ENCODE measurements at regions not wholly inside any gene's neighbourhood (a gene's known extent, or its start where the extent isn't known, plus 50 kb on each side); places are given as distances from the start of the nearest gene placed in this dataset.

- no peak overlapping the region for H3K4me3 Mint-ChIP-seq
- H3K9me3 Mint-ChIP-seq, result no peaks in the 10 kb centered on the region
- peaks cover 43% of the 10 kb centered on the region for H3K4me1 Mint-ChIP-seq
- TF ChIP-seq CTCF (IDR thresholded peaks at IDR 0.05; ENCODE audit: unreplicated experiment in 3 of 3), result no peak
- peak overlapping the region; percentile 22 to 73 (median 37) for H3K27ac Mint-ChIP-seq
- H3K27me3 Mint-ChIP-seq (ENCODE audit: low read depth), result no peaks in the 10 kb centered on the region
- no peaks in the 10 kb centered on the region for H3K36me3 Mint-ChIP-seq (ENCODE audit: low read depth)
Observed at GRCh38 chr1:14511166-14511680, 87.3 kb upstream of the KAZN start.

- no peak for TF ChIP-seq CTCF (IDR thresholded peaks at IDR 0.05; ENCODE audit: unreplicated experiment in 3 of 3)
- Mint-ChIP-seq H3K36me3 (ENCODE audit: low read depth) (no peaks in the 10 kb centered on the region), H3K4me1 (peaks cover 39% of the 10 kb centered on the region), H3K9me3 (no peaks in the 10 kb centered on the region), H3K4me3 (no peak overlapping the region), H3K27me3 (ENCODE audit: low read depth) (no peaks in the 10 kb centered on the region), H3K27ac (peak overlapping the region in 2 of 3 experiments; percentile 12 to 73)
Observed at GRCh38 chr1:14511796-14512585, 86.5 kb upstream of the KAZN start.

- Mint-ChIP-seq H3K27ac (peak overlapping the region in 2 of 3 experiments; percentile 31 to 63), H3K36me3 (ENCODE audit: low read depth) (no peaks in the 10 kb centered on the region), H3K9me3 (no peaks in the 10 kb centered on the region), H3K27me3 (ENCODE audit: low read depth) (no peaks in the 10 kb centered on the region), H3K4me1 (peaks cover 43% of the 10 kb centered on the region), H3K4me3 (no peak overlapping the region)
- TF ChIP-seq CTCF (IDR thresholded peaks at IDR 0.05; ENCODE audit: unreplicated experiment in 3 of 3), result no peak
Observed at GRCh38 chr1:14513111-14513510, 85.4 kb upstream of the KAZN start.

- TF ChIP-seq CTCF (IDR thresholded peaks at IDR 0.05; ENCODE audit: unreplicated experiment in 3 of 3), result no peak
- Mint-ChIP-seq H3K36me3 (ENCODE audit: low read depth) (no peaks in the 10 kb centered on the region), H3K4me3 (no peak overlapping the region), H3K9me3 (no peaks in the 10 kb centered on the region), H3K27me3 (ENCODE audit: low read depth) (no peaks in the 10 kb centered on the region), H3K27ac (no peak overlapping the region), H3K4me1 (peaks cover 54% of the 10 kb centered on the region)
Observed at GRCh38 chr1:14514739-14515138, 83.7 kb upstream of the KAZN start.

- peaks cover 53% of the 10 kb centered on the region for H3K4me1 Mint-ChIP-seq
- H3K4me3 Mint-ChIP-seq, result no peak overlapping the region
- H3K9me3 Mint-ChIP-seq, result no peaks in the 10 kb centered on the region
- H3K36me3 Mint-ChIP-seq (ENCODE audit: low read depth), result no peaks in the 10 kb centered on the region
- no peaks in the 10 kb centered on the region for H3K27me3 Mint-ChIP-seq (ENCODE audit: low read depth)
- TF ChIP-seq CTCF (IDR thresholded peaks at IDR 0.05; ENCODE audit: unreplicated experiment in 3 of 3), result no peak
- peak overlapping the region in 2 of 3 experiments; percentile 57 to 73 for H3K27ac Mint-ChIP-seq
Observed at GRCh38 chr1:14516974-14517840, 81.3 kb upstream of the KAZN start.
